HG02852 (cell line): ENCODE measurements at regions not wholly inside any gene's neighbourhood (a gene's known extent, or its start where the extent isn't known, plus 50 kb on each side); places are given as distances from the start of the nearest gene placed in this dataset.

Experiments used
- ATAC-seq: cut with Tn5 transposase; IDR thresholded peaks from one replicate; pipeline ENCODE4 v1.9.1; 2021; ENCODE audit warnings: mild to moderate bottlenecking, moderate library complexity; ENCODE audit not compliant: unreplicated experiment

DNA sequence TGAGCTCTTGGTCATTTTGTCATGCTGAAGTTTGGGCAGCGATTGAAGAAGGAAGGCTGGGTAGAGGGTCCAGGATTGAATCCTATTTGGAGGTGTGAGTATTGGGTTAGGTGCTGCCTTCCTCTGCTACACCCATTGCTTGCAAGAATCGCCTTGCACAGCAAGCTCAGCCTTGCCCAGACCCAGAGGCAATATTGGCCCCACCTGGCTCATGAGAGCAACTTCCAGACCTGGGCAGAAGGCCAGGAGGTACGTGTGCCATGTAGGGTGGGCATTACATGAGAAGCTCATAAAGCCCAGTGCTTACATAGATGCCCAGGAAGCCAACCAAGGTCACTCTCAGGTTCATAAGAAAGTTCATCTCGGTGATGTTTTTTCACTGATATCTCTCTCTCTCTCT is 718.0 kb downstream of the EFNB2 start:
- ATAC-seq: no peak

GRCh38 chr13:105816994-105817393 is 718.5 kb downstream of the EFNB2 start:
- ATAC-seq: no peak

DNA sequence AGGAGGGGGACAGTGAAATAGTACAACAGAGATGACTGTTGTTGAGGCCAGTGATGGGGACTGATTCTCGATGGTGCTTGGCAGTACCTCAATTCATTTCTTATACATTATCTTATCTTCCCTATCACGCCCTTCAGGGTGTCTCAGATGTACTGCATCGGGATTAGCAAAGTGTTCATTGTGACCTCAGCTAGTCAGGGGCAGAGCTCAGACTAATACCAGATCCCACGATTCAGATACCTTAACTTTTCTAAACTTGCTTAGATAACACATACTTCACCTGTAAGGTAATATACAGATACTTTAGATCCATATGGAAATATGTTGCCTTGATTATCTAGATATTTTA is 720.6 kb downstream of the EFNB2 start:
- no peak for ATAC-seq

DNA sequence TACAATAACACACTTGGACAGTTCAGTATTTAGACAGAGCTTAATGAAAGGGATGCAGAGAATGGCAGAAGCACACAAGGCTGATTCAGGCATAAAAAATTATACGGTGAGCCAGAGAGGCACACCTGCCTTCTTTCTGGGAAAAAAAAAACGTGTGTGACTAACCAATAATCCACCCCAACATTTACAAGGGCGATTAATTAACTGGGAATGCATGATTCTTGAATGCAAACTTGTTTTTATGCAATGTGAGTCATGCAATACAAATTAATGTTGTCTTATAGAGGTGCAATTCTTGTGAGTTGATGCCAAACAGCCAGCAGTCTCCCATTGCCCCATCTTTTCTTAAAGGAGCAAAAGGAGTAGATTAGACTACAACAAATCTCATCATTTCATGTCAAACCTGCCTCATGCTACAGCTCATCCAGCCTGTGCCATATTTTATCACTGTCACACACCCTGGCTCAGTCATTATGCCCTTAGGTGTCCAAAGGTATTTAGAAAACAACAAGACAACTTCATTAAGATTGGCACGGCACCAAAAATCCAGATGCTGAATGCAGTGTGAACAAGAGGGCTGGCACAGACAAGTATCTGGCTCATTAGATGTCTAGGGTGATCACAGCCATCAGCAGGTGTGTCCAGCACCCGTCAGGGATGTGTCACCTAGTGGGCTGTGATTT is 721.1 kb downstream of the EFNB2 start:
- ATAC-seq: no peak

GRCh38 chr13:105806628-105806920 is 728.9 kb downstream of the EFNB2 start:
- ATAC-seq: no peak

GRCh38 chr13:105805892-105806627 is 729.4 kb downstream of the EFNB2 start:
- no peak for ATAC-seq

GRCh38 chr13:105804561-105805190 is 730.8 kb downstream of the EFNB2 start:
- ATAC-seq: no peak

DNA sequence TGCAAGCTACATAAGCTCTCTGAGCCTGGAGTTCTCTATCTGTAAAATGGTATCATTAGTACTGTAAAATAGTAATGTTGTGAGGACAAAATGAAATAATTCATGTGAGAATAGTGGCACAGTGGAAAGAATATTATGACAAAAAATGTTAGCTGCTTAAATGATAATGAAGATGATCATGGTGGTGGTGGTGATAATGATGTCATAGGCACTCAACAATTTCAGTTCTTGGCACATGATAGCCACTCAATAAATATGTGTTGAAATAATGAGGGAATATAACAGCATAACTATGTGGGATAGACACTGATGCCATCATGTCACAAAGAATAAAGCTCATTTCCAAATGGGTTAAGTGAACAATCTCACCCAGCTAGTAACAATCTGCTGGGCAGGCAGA is 736.3 kb downstream of the EFNB2 start:
- ATAC-seq: no peak

DNA sequence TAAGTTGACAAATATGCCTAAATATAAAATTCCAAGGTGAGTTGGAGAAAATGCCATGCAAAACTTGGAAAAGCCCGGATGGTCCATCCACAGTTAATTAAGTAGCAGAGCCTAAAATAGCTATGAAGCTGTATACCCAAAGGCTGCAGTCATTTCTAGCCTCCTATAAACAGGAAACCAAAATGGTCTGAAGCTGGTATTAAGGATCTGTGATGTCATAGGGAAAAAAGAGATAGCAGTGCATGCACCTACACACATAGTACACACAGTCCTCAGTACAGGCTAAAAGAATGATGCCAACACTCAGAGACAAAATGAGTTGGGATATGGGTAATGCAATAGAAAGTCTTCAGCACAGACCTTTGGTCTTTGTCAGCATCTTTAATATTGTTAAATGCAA is 736.9 kb downstream of the EFNB2 start:
- no peak for ATAC-seq

DNA sequence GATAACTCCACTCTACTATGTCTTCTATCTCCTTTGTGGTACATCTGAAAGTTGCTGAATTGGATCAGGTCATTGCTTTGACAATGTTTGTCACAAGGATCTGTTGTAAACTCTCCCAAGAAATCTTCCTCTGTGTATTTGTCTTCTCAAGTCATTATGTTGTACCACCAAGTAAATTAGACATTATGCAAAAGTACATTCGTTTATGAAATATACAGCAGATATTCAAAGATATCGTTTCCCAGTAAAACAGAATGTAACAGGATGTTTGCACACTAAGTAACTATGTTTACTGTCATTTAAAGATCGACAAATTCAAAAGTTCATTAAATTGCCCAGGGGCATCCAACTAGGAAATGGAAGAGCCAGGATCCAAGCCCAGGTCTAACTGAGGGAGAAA is 739.4 kb downstream of the EFNB2 start:
- ATAC-seq: no peak

GRCh38 chr13:105790923-105791322 is 744.5 kb downstream of the EFNB2 start:
- ATAC-seq: no peak

GRCh38 chr13:105788530-105788929 is 746.9 kb downstream of the EFNB2 start:
- ATAC-seq: no peak

DNA sequence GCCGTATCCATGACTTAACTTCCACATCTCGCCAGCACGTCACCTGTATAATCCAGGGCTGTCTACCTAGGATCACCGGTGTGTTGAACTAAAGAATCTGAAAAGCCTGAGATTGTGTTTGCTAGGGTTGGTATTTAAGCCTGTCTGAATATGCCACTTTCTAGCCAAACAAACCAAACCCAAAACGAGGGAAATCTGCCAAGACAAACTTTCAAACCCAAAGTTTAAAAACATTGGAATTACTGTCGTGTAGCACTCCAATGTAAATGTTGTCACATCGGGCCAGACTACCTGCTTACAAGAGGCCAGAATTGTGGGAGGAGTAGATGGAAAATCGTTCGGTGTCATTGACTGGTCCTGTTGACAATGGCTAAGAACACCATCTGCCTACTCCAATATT is 747.8 kb downstream of the EFNB2 start:
- no peak for ATAC-seq

GRCh38 chr13:105785436-105785835 is 750.0 kb downstream of the EFNB2 start:
- no peak for ATAC-seq

GRCh38 chr13:105783261-105783660 is 752.2 kb downstream of the EFNB2 start:
- no peak for ATAC-seq

DNA sequence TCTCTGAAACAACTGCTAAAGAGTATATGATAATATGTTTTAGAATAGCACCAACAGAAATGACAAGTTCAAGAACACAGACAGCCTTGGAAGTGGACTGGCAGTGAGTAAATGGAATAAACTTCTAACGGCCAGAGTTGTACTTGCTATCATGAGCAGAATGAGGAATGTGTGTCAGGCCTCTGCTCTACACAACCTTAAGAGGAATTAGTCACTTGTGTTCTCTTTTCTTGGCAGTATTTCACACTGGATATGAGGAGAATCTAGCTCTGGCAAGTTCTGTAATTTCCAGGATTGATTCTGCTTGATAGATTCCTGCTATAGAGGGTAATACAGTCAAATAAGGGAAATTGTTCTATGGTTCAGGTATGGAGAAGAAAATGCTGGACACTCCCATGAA is 757.3 kb downstream of the EFNB2 start:
- ATAC-seq: no peak

DNA sequence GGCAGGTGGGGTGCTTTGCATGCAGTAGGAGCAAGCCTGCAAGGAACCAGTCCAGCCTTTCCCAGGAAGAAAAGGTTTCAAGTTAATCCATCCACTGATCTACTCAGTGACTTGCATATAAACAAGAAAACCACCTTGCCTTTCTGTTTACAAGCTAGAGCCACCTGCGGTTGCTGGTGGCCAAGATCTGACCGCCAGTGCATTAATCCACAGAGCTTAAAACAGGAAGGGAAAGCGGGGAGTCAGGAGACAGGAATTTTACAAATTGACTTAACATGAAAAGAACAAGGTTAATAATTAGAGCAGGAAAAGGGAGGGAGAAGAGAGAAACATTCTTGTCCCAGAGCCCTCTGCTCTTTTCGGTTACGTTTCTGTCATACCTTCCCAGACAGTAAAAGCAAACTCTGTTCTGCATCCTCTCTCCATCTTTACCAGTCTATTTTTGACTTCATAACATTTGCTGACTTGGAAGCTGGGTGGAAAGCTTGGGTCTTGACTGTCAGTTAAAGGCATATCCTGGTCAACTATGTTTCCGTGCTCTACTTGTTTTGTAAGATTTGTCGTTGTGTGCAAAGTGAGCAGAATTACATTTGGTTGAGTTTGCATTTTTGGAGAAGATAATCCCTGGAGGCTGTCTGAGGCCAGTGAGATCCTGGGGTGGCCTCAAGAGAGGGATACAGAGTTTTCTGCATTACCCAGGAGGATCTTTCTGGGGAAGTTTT is 760.6 kb downstream of the EFNB2 start:
- ATAC-seq: no peak

DNA sequence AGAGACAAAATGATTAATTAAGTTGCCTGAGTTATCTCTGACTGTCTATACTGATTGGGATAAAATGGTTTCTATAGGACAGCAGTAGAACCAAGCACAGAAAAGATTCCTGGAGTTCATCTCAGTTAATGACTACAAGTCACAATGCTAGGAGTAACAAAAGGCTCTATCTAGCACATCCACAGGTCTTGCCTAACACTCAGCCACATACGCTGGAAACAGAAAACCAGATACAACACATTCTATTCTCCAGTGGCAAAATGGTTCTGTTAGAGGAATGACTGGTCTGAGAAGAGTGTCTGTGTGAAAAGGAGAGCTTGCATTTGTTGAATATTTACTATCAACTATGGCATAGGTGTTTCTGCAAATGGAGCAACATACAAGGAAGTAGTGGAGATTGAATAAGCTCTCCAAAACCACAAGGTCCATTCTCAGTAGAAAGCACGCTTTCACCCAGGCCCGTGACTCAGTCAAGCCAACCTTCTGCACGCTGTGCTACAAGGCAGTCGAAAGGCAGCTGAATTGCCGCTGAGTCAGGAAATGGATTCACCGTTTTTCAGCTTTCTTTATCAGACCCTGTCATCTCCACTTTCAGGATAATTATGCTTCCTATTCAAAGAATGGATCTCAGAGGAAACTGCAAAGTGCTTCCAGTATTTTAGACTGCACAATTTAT is 761.5 kb downstream of the EFNB2 start:
- no peak for ATAC-seq

GRCh38 chr13:105773241-105773640 is 762.2 kb downstream of the EFNB2 start:
- no peak for ATAC-seq

GRCh38 chr13:105764486-105764885 is 771.0 kb downstream of the EFNB2 start:
- ATAC-seq: no peak

DNA sequence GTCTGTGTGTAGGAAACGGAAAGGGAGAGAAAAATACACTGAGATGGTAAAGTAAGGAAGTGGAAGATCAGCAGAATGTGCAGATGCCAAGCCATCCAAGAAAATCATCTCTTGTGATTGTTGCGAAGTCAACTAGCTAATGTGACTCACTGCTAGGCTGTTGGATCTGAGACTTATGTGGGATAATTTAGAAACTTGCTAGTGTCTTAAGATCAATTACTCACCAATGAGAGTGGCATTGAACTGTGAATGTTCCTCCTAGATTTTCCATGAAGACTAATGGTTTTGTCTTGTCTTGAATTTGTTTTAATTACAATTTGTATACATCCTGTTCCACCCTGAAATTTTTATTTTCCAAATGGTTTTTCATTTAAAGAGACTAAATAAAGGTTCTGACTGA is 771.6 kb downstream of the EFNB2 start:
- ATAC-seq: no peak
